Right atrium auricular region (tissue), 2 donors: ENCODE measurements at regions not wholly inside any gene's neighbourhood (a gene's known extent, or its start where the extent isn't known, plus 50 kb on each side); places are given as distances from the start of the nearest gene placed in this dataset.

Source experiments
- DNase-seq: peaks from one replicate; pipeline ENCODE4 v3.0.0-alpha.2; 2019; ENCODE audit warnings: low spot score
- H3K27ac ChIP-seq, 2 donors: fragments of 200-600 bp; sonication (generic); 1 replicate in 1 of 2; 2 replicates in 1 of 2; pipeline ENCODE4 v1.5.1; 2016 to 2019
- H3K27me3 ChIP-seq, 2 donors: fragments of 200-600 bp; sonication (generic); one replicate each; pipeline versions ENCODE4 v1.5.1 to v1.6.0; 2017 to 2019
- H3K36me3 ChIP-seq: fragments of 200-600 bp; sonication (generic); one replicate; pipeline ENCODE4 v1.5.1; 2016
- H3K4me1 ChIP-seq, 2 donors: fragments of 200-600 bp; sonication (generic); one replicate each; pipeline versions ENCODE4 v1.5.1 to v1.6.0; 2017 to 2019
- H3K4me3 ChIP-seq, 2 donors: fragments of 200-600 bp; sonication (generic); 1 replicate in 1 of 2; 2 replicates in 1 of 2; pipeline ENCODE4 v1.5.1; 2017 to 2019; ENCODE audit warnings: mild to moderate bottlenecking in 1 of 2, moderate library complexity in 1 of 2
- H3K9me3 ChIP-seq, 2 donors: fragments of 200-600 bp; sonication (generic); one replicate each; pipeline ENCODE4 v1.5.1; 2019
- CTCF ChIP-seq, 2 donors: fragments of 200-600 bp; sonication (generic); IDR thresholded peaks; one replicate each; pipeline ENCODE4 v1.5.1; 2019; ENCODE audit warnings: antibody characterized with exemption in 2 of 2

GRCh38 chr7:98528079-98528478 is 89.0 kb upstream of the NPTX2 start:
- no peak for TF ChIP-seq CTCF (IDR thresholded peaks at IDR 0.05)
- no peaks in the 10 kb centered on the region for H3K36me3 ChIP-seq
- peaks cover 0 to 12% of the 10 kb centered on the region in 2 donors for H3K9me3 ChIP-seq
- H3K4me1 ChIP-seq: no peaks in the 10 kb centered on the region
- H3K4me3 ChIP-seq: no peak overlapping the region
- H3K27me3 ChIP-seq: no peaks in the 10 kb centered on the region
- H3K27ac ChIP-seq: no peak overlapping the region
- no peak for DNase-seq

- no peaks in the 10 kb centered on the region for H3K36me3 ChIP-seq
- H3K4me3 ChIP-seq: no peak overlapping the region
- no peak for TF ChIP-seq CTCF (IDR thresholded peaks at IDR 0.05)
- H3K27me3 ChIP-seq: no peaks in the 10 kb centered on the region
- H3K4me1 ChIP-seq: no peaks in the 10 kb centered on the region
- H3K27ac ChIP-seq: no peak overlapping the region
- no peaks in the 10 kb centered on the region for H3K9me3 ChIP-seq
- no peak for DNase-seq
Observed at GRCh38 chr7:98526059-98526458, 91.0 kb upstream of the NPTX2 start.

GRCh38 chr7:98521089-98521692 is 95.9 kb upstream of the NPTX2 start:
- no peak overlapping the region for H3K4me3 ChIP-seq
- H3K27me3 ChIP-seq: no peaks in the 10 kb centered on the region
- no peaks in the 10 kb centered on the region for H3K4me1 ChIP-seq
- no peak overlapping the region for H3K27ac ChIP-seq
- H3K36me3 ChIP-seq: no peaks in the 10 kb centered on the region
- TF ChIP-seq CTCF (IDR thresholded peaks at IDR 0.05): no peak
- no peak for DNase-seq
- H3K9me3 ChIP-seq: no peaks in the 10 kb centered on the region

GRCh38 chr7:98520356-98520951 is 96.6 kb upstream of the NPTX2 start:
- Histone ChIP-seq H3K9me3 (no peaks in the 10 kb centered on the region), H3K36me3 (no peaks in the 10 kb centered on the region), H3K4me1 (no peaks in the 10 kb centered on the region), H3K27ac (no peak overlapping the region), H3K4me3 (no peak overlapping the region), H3K27me3 (no peaks in the 10 kb centered on the region)
- DNase-seq: no peak
- TF ChIP-seq CTCF (IDR thresholded peaks at IDR 0.05): no peak

GRCh38 chr7:98518159-98518947 is 98.7 kb upstream of the NPTX2 start:
- Histone ChIP-seq H3K27ac (no peak overlapping the region), H3K4me1 (no peaks in the 10 kb centered on the region), H3K36me3 (no peaks in the 10 kb centered on the region), H3K27me3 (no peaks in the 10 kb centered on the region), H3K4me3 (no peak overlapping the region), H3K9me3 (no peaks in the 10 kb centered on the region)
- no peak for DNase-seq
- TF ChIP-seq CTCF (IDR thresholded peaks at IDR 0.05): no peak
